Body of pancreas (tissue), 4 donors: ENCODE measurements at regions not wholly inside any gene's neighbourhood (a gene's known extent, or its start where the extent isn't known, plus 50 kb on each side); places are given as distances from the start of the nearest gene placed in this dataset.

Source experiments
- CTCF ChIP-seq, 7 experiments: fragments of 450-650 bp in 4 of 7; fragments of 200-600 bp in 3 of 7; sonication (generic) in 3 of 7; IDR thresholded peaks; one replicate each; pipeline ENCODE4 v1.5.1; 2016 to 2019; ENCODE audit warnings: antibody characterized with exemption in 7 of 7
- POLR2A ChIP-seq, 3 donors: fragments of 450-650 bp; IDR thresholded peaks; one replicate each; pipeline ENCODE4 v1.6.1; 2016; ENCODE audit warnings: antibody characterized with exemption in 3 of 3, mild to moderate bottlenecking in 2 of 3

- TF ChIP-seq CTCF (IDR thresholded peaks at IDR 0.05): no peak
- no peak for TF ChIP-seq POLR2A (IDR thresholded peaks at IDR 0.05)
These were observed 204.0 kb downstream of the CYRIA start for GRCh38 chr2:16461672-16462071.
